IPS-18c (cell line): ENCODE measurements at regions not wholly inside any gene's neighbourhood (a gene's known extent, or its start where the extent isn't known, plus 50 kb on each side); places are given as distances from the start of the nearest gene placed in this dataset.

Experiments
- H3K4me3 ChIP-seq: 2 replicates; pipeline ENCODE4 v1.7.0; 2013; ENCODE audit warnings: low read depth, mild to moderate bottlenecking, low read length, moderate library complexity; ENCODE audit not compliant: insufficient read depth
- H3K9me3 ChIP-seq: one replicate; pipeline ENCODE4 v1.6.1; 2013; ENCODE audit warnings: mild to moderate bottlenecking, low read length, moderate library complexity; ENCODE audit not compliant: control insufficient read depth, insufficient read depth

DNA sequence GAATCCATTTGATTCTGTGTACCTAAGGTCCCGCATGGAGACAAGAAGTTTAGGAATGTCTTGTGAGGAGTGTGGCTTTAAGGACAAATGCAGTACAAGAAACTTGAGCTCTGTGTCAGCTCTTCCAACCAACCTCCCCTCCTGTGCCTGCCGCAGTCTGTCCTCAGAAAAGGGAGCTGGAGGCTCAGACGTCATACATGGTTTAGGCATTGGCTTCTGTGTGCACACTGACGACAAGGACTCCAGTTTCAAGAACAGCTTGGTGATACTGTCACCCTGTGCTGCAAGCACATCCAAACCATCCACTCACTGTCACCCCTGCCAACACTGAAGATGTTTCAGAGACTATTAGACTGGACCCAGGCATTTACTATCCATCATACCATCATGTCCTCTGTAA, 470.4 kb downstream of the IRS1 start:
- Histone ChIP-seq H3K9me3 (no peaks in the 10 kb centered on the region), H3K4me3 (no peak overlapping the region)

DNA sequence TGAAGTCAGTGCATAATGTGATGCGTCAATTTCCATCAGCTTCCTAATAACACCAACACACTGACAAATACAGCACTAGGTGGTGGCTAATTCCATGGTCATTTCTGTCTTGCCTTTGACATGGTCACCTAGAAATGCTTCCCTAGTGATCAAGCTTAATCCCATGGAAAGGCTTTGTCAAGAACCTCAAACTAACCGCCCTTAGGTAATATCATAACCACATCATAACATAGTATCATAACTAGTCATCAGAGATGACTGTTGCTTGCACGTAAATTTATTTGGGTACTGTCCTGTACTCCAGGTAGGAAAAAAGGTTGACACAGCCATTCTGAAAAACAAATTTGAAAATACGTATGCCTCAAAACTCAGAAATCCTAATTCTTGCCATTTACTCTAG, 471.8 kb downstream of the IRS1 start:
- H3K9me3 ChIP-seq: no peaks in the 10 kb centered on the region
- no peak overlapping the region for H3K4me3 ChIP-seq

DNA sequence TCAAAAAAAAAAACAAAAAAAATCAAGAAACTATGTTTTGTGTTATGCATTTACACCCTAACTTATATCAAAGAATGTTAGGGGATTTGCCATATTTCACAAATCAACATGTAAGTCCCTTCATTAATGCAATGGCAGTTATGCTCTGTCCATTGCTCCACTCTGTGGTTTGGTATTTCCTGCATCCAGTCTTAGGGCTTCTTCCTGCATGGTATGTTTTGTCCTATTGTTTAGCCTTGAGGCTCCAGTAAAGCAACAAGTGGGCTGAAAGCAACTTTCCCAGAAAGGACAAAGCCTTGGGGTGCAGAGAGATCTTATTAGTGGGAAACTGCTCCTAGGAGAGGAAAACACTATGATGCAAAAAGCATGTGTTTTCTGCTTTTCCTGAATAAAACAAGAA, 474.1 kb downstream of the IRS1 start:
- Histone ChIP-seq H3K9me3 (no peaks in the 10 kb centered on the region), H3K4me3 (no peak overlapping the region)

DNA sequence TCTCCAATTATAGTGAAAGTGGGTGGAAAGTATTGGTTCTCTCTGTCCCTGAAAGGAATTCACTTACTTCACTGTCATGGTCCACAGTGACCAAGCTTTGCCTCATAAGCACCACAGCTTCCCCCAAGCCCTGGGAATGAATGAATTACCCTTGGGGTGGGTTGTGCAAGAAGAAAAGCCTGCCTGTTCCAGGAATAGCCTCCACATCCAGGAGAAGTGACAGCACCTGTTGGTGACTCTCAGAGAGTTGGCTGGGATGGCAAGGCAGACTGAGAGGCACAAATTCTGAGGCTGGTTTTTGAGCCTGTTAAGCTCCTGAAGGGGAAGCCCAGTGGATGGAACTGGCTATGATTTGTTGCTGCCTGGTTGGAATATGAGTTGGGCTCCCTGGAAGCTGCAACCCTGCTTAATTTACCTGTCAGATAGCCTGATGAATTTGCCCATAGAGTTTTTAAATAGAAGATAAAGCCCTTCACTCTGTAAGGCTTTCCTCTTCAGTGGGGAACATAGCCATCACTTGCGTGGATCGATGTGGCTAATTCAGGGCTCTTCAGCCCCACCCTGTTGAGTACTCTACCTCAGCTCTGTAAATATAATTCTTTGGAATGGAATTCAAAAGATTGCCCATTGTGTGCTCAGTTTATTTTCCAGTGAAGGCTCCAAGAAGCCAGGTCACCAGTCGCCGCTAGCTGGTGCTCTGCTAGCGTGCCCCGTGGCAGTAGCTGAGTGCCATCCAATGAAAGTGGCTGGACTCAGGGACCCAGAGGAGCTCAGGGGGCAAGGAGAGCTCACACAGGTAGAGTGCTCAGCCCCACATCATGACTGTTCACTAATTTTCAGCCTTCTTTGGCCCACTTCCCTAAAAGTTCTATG, 479.3 kb downstream of the IRS1 start:
- no peaks in the 10 kb centered on the region for H3K9me3 ChIP-seq
- no peak overlapping the region for H3K4me3 ChIP-seq

DNA sequence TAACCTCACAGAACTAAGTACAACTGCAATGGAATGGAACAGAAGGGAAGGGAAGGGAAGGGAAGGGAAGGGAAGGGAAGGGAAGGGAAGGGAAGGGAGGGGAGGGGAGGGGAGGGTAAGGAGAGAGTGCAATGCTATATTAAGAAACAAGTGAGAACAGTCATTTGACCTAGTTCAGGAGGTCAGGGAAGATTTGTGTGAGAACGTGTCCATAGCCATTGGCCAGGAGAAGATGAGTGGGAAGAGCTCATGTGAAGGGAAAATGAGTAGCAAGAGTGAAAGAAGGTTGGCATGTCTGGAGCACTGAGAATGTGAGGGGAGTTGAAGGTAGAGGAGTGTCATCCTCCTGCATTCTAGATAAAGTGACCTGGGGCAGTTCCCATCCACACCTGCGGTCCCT, 481.6 kb downstream of the IRS1 start:
- H3K4me3 ChIP-seq: no peak overlapping the region
- no peaks in the 10 kb centered on the region for H3K9me3 ChIP-seq

DNA sequence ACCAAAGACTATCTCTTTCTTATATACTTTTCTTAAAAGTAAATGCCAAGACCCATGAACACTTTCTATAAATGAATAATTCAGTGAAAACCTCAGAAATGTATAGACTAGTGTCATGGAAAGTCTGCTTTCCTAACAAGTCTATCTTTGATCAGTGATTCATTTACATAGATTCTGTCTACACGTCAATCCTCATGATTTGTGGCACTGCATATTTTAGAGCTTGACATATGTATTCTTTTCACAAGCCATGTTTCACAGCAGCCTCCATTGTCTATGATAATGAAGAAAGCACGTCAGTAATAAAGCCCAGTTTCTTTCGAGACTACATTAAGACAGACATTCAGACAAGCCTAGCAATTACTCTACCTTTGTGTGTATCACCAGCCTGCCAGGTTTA, 486.6 kb downstream of the IRS1 start:
- H3K9me3 ChIP-seq: no peaks in the 10 kb centered on the region
- H3K4me3 ChIP-seq: no peak overlapping the region

DNA sequence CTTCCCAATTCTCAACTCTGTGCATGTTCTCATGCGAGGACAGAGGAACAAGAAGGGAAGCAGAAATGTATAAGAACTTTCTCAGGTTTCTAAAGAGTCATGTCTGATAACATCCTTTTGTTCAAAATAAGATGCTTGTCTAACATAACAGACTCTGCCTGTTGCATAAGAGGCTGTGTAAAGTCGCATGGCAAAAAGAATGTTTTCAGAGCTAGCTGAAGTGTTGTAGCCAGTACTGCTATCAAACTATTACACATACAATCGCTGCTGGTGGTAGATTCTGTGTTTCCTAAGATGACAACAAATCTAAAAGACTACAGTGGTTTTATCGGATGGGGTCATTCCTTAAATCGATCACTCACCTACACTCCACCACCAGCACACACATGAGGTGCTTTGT, 487.5 kb downstream of the IRS1 start:
- no peak overlapping the region for H3K4me3 ChIP-seq
- H3K9me3 ChIP-seq: no peaks in the 10 kb centered on the region

DNA sequence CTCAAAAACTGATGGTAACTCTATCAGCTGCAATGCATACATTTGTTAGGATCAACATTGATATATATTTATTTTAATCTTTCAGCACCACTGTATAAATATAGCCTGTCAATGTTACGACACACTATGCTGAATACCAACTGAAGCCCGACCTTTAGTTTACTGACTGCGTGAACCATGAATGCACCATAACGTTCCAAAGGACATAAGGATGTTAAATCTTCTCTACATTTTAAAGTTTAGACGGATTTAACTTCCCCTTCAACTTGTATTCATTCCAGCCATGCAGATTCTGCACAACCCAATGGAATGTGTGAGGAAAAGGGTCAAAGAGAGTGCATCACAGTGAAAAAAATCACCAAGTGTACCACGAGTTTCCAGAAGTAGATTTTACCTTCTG, 489.5 kb downstream of the IRS1 start:
- H3K9me3 ChIP-seq: no peaks in the 10 kb centered on the region
- no peak overlapping the region for H3K4me3 ChIP-seq

DNA sequence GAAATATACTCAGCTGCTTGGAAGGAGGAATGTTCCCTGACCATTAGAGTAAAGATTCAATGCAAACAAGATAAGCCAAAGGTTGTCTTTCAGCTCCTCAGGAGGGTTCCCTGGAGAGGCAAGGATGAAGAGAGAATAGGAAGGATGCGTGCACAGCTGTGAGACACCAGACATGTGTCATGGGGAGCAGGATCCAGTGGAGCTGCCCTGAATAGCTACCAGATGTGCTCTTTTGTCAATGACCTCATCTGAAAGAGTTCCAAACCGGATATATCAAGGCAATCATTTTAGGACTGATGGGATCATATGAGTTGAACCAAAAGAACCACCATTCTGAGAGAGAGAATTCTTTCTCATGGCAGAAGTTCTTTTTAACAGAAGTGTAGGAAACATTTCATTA, 490.6 kb downstream of the IRS1 start:
- no peak overlapping the region for H3K4me3 ChIP-seq
- H3K9me3 ChIP-seq: no peaks in the 10 kb centered on the region

DNA sequence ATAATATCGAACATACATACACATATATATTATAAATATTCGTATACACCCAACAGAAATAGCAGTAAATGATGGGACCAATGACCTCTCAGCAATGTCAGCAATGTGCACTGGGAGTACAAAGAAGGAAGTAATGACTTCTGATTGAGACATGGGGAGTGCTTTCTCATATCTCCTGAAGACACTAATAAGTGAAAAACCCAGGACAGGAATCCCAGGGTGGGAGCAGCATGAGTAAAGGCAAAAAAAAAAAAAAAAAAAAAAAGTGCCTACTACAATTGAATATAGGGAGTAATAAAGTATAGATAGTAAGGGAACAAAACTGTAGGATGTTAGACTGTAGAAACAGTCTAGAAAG, 491.3 kb downstream of the IRS1 start:
- no peak overlapping the region for H3K4me3 ChIP-seq
- H3K9me3 ChIP-seq: no peaks in the 10 kb centered on the region

DNA sequence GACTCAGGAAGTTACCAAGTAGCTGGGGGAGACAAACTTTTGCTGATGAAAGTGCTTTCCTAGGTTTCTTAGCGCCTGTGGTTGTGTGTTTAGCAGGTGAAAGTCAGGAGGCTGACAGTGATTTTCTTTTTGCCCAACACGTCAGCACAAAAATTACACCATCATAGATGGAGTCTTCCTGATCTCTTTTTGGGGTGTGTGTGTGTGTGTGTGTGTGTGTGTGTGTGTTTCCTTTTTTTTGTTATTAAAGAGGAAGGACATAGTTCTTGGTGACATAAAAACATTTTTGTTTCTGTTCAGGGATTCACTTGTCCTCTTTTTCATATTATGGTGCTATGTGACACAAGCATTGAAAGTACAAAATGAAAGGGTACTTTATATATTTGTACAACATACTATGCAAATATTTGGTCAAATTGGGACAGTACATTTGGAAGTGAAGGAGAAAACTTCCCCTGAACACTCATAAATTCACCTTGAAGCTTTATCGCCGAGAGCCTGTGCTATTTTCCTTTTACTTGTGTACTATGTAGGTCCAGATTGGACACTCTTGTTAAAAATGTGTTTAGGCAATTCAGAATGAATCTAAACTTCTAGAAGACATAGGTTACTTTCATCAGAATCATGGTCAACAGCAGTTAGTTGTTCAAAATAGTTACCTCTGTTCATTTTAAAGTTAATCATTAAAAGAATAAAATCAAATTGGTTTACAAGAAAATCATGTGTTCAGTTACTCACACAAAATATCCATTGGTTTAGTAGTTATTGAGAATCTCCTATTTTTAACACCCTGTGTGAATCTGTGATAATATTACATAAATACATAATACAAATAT, 491.9 kb downstream of the IRS1 start:
- Histone ChIP-seq H3K4me3 (no peak overlapping the region), H3K9me3 (no peaks in the 10 kb centered on the region)

DNA sequence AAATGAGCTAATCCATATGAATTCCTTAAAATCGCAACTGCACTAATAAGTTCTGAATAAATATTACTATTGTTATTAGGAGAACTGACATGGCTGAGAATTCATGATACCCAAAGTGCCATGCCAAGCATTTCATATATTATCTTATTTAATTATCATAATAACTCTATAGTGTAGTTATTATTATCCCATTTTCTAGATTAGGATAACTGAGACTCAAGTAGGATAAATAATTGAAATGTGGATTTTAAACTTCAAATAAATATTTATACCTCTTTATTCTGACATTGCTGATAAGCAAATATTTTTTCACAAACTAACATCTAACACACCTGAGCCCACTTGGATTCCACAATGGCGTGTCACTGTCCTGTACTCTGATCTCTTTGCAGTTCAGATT, 492.7 kb downstream of the IRS1 start:
- H3K9me3 ChIP-seq: no peaks in the 10 kb centered on the region
- no peak overlapping the region for H3K4me3 ChIP-seq

DNA sequence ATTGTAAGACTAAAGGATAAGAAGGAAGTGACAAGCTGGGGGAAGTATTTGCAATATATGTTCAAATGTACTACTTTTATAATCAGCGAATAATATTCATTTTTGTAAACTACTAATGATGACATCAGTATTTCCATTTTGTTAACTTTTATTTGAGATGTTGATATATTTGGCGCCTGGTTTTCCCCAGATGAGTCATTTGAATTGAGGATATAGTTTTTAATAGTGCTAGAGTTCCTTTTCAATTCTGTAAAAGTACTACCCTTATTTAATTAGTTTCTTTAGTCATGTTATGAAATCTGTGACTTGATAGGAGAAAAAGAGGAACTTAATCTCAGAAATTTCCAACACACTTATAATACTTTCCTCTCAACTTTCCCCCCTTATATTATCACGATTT, 495.3 kb downstream of the IRS1 start:
- H3K4me3 ChIP-seq: no peak overlapping the region
- H3K9me3 ChIP-seq: no peaks in the 10 kb centered on the region

DNA sequence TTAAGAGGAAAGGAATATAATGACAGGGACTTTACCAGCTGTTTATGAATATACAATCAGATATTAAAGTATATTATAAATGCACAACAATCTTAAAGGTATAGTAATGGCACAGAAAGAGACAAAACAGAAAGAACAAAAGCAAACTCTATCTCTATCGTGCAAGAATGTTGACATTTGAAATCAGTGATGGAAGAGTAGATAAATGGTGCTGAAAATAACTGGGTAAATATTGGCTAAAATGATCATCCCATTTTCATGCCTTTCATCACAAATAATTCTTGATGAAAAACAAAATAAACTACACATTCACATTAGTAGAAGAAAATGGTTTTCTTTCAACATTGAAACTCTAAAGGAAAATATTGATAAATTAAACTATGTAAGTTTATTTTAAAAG, 495.9 kb downstream of the IRS1 start:
- no peaks in the 10 kb centered on the region for H3K9me3 ChIP-seq
- no peak overlapping the region for H3K4me3 ChIP-seq

DNA sequence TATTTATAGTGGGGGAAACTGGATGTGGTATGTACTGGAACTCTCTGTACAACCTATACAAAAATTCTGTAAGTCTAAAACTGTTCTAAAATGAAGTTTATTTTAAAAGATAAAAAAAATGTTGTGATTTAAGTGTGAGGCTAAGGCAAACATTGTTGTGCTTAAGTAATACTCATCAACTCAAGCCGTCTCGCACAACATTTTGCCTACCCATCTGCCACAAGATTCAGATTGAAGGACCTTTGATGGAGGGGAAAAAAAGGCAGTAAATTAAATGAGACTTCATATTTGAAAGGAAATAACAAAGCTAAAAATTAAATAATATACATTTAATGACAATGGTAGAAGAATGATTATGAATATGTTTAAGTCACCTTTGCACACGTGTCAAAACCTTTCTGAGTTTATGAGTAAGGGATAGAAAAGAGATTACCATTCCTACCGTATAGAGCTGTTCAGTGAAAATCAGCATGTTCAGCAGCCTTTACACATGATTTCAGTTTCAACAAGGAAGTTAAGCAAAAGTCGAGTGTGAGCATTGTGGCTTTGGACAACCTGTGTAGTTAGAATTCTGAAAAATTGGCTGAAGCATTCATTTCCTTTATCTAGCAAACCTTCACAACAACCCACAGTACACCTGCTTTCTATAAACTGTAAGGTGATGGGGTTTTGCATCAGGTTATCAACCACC, 499.3 kb downstream of the IRS1 start:
- H3K4me3 ChIP-seq: no peak overlapping the region

DNA sequence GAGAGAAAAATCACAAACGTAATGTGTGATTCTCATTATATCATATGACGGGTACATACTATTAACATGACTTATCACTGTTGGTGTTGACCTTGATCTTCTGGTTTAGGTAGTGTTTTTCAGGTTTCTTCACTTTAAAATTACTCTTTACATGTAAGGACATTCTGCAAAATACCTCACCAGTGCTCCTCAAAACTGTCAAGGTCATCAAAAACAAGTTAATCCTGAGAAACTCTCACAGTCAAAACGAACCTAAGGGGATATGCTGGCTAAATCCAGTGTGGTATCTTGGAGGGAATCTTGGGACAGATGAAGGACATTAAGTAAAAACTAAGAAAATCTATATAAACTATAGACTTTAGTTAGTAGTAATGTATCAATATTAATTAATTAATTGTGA, 499.8 kb downstream of the IRS1 start:
- H3K9me3 ChIP-seq: no peaks in the 10 kb centered on the region
- no peak overlapping the region for H3K4me3 ChIP-seq

More for the DNA sequence above, 499.3 kb downstream of the IRS1 start:
- no peaks in the 10 kb centered on the region for H3K9me3 ChIP-seq

DNA sequence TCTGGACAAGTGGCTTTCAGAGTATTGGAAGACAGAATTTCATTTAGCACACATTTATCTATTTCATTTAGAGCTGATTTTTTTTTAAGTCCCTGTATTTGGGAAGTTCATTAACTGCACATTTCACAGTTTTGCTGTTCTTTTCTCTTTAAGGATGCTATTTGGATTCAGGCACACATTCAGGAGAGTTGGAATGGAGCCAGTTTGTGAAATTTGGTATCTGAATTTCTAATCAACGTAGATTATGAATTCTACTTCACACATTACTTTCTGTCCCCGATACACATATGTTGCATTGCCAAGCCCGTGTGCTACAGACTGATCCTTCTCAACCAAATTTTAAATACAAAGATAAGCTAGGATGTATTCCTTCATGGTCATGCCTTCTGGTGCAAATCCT, 503.9 kb downstream of the IRS1 start:
- H3K4me3 ChIP-seq: no peak overlapping the region
- H3K9me3 ChIP-seq: peaks cover 2% of the 10 kb centered on the region

DNA sequence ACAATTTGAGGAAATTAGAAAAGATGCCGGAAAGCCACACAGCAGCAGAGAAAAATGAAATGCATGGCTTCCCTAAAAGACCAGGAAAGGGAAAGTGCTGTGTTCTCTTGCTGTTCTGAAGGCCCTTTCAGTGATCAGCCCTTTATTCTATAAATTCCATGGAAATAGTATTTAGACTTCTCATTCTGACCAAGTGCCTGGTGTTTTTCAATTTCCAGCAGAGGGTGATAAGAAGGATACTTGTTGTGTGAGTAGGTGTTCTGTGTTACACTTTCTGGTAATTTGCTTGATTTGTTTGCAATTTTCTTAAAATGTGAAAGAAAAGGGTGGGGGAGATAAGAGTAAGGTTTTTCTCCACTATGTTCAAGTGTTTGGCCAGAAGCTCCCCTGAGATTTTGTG, 504.5 kb downstream of the IRS1 start:
- H3K4me3 ChIP-seq: no peak overlapping the region

More for the DNA sequence above, 504.5 kb downstream of the IRS1 start:
- peaks cover 2% of the 10 kb centered on the region for H3K9me3 ChIP-seq
